Erythroblast (primary cell): ENCODE measurements at regions not wholly inside any gene's neighbourhood (a gene's known extent, or its start where the extent isn't known, plus 50 kb on each side); places are given as distances from the start of the nearest gene placed in this dataset.

Experiments
- GATA1 ChIP-seq: IDR thresholded peaks from 2 replicates; pipeline ENCODE4 v1.6.1; 2011; ENCODE audit warnings: low read depth, mild to moderate bottlenecking, control low read depth, low read length, moderate library complexity
- POLR2A ChIP-seq: IDR thresholded peaks from 2 replicates; pipeline ENCODE4 v1.6.1; 2011; ENCODE audit warnings: mild to moderate bottlenecking, low read length

GRCh38 chr14:58904776-58905175, 267.0 kb downstream of the DACT1 start:
- TF ChIP-seq POLR2A = no peak
- TF ChIP-seq GATA1 = no peak
